C4-2B (cell line): ENCODE measurements at regions not wholly inside any gene's neighbourhood (a gene's known extent, or its start where the extent isn't known, plus 50 kb on each side); places are given as distances from the start of the nearest gene placed in this dataset.

Experiments used
- CTCF ChIP-seq: fragments of 450-650 bp; conservative IDR thresholded peaks from 2 replicates; pipeline ENCODE4 v1.5.1; 2017; ENCODE audit warnings: mild to moderate bottlenecking
- ZFX ChIP-seq: fragments of 450-650 bp; IDR thresholded peaks from 2 replicates; pipeline ENCODE4 v1.6.1; 2017

GRCh38 chr12:19947344-19947743 lies 421.0 kb upstream of the PDE3A start:
- TF ChIP-seq CTCF (no peak), ZFX (no peak)
